WERI-Rb-1 (cell line): ENCODE measurements at regions not wholly inside any gene's neighbourhood (a gene's known extent, or its start where the extent isn't known, plus 50 kb on each side); places are given as distances from the start of the nearest gene placed in this dataset.

Source experiments
- DNase-seq: peaks from one replicate; pipeline ENCODE4 v3.0.0-alpha.2; 2020
- H3K27ac ChIP-seq: fragments of 250-450 bp; sonication (Bioruptor Pico); 2 replicates; pipeline ENCODE4 v1.5.1; 2020; ENCODE audit warnings: mild to moderate bottlenecking, moderate library complexity
- H3K27me3 ChIP-seq: fragments of 250-450 bp; sonication (Bioruptor Pico); 2 replicates; pipeline ENCODE4 v1.5.1; 2021; ENCODE audit warnings: mild to moderate bottlenecking, low read depth, moderate library complexity; ENCODE audit not compliant: insufficient read depth, severe bottlenecking
- H3K36me3 ChIP-seq: fragments of 250-450 bp; sonication (Bioruptor Pico); 2 replicates; pipeline ENCODE4 v1.5.1; 2020; ENCODE audit warnings: mild to moderate bottlenecking, moderate library complexity
- H3K4me3 ChIP-seq: 2 replicates; pipeline ENCODE4 v1.5.1; 2011; ENCODE audit warnings: low read depth, mild to moderate bottlenecking, control low read depth, low read length
- H3K9me3 ChIP-seq: fragments of 250-450 bp; sonication (Bioruptor Pico); 2 replicates; pipeline ENCODE4 v1.5.1; 2021; ENCODE audit warnings: mild to moderate bottlenecking, moderate library complexity; ENCODE audit not compliant: severe bottlenecking
- TF ChIP-seq, protein P1 (sequence below): IDR thresholded peaks from 2 replicates; pipeline ENCODE4 v1.5.1; 2011; ENCODE audit warnings: low read depth, mild to moderate bottlenecking, control low read depth, inconsistent platforms, low read length

- TF ChIP-seq, protein P1, sequence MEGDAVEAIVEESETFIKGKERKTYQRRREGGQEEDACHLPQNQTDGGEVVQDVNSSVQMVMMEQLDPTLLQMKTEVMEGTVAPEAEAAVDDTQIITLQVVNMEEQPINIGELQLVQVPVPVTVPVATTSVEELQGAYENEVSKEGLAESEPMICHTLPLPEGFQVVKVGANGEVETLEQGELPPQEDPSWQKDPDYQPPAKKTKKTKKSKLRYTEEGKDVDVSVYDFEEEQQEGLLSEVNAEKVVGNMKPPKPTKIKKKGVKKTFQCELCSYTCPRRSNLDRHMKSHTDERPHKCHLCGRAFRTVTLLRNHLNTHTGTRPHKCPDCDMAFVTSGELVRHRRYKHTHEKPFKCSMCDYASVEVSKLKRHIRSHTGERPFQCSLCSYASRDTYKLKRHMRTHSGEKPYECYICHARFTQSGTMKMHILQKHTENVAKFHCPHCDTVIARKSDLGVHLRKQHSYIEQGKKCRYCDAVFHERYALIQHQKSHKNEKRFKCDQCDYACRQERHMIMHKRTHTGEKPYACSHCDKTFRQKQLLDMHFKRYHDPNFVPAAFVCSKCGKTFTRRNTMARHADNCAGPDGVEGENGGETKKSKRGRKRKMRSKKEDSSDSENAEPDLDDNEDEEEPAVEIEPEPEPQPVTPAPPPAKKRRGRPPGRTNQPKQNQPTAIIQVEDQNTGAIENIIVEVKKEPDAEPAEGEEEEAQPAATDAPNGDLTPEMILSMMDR, result no peak
- Histone ChIP-seq H3K9me3 (no peaks in the 10 kb centered on the region), H3K4me3 (no peak overlapping the region), H3K36me3 (no peaks in the 10 kb centered on the region), H3K27ac (no peak overlapping the region), H3K27me3 (no peaks in the 10 kb centered on the region)
- no peak for DNase-seq
These were observed 392.0 kb upstream of the ADGRL4 start for GRCh38 chr1:79398501-79398900.

DNA sequence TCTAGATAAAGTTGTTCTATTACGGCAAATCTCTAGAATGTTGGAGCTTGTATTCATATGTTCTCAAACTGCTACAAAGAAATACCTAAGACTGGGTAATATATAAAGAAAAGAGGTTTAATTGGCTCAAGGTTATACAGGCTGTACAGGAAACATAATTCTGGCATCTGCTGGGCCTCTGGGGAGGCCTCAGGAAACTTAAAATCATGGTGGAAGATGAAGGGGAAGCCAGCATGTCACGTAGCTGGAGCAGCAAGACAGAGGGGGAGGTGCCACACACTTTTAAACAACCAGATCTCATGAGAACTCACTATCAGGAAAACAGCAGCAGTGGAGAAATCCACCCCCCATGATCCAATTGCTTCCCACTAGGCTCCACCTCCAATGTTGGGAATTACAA, 390.4 kb upstream of the ADGRL4 start:
- TF ChIP-seq, protein P1, result no peak
- no peak for DNase-seq

DNA sequence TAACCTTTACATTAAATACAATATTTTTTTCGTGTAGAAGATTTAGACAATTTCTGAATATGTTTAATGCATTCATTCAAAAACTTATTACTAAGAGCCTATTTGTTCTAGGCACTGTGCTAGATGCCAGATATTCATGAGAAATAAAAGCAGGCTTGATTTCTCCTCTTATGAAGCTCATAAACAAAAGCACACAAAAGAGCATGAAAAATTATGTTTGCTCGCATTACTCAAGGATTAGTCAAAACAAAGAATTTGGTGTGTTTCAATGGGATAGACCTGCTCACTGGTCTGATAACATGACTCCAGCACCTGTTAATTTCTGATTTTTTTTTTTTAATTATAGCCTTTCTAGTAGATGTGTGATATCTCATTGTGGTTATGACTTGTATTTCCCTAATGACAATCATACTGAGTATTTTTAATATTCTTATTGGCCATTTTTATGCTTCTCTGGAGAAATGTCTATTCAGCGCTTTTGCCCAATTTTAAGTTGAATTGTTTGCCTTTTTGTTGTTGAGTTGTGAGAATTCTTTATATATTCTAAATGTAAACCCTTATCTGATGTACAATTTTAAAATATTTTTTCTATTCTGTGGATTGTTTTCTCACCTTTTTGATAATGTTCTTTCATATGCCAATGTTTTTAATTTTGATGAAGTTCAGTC, 382.3 kb upstream of the ADGRL4 start:
- Histone ChIP-seq H3K27ac (no peak overlapping the region), H3K27me3 (no peaks in the 10 kb centered on the region), H3K4me3 (no peak overlapping the region), H3K36me3 (no peaks in the 10 kb centered on the region), H3K9me3 (no peaks in the 10 kb centered on the region)
- TF ChIP-seq, protein P1, result no peak
- no peak for DNase-seq

More for the DNA sequence above, 390.4 kb upstream of the ADGRL4 start:
- H3K4me3 ChIP-seq, result no peak overlapping the region
- H3K36me3 ChIP-seq, result no peaks in the 10 kb centered on the region
- H3K9me3 ChIP-seq, result no peaks in the 10 kb centered on the region
- H3K27me3 ChIP-seq, result no peaks in the 10 kb centered on the region
- no peak overlapping the region for H3K27ac ChIP-seq

DNA sequence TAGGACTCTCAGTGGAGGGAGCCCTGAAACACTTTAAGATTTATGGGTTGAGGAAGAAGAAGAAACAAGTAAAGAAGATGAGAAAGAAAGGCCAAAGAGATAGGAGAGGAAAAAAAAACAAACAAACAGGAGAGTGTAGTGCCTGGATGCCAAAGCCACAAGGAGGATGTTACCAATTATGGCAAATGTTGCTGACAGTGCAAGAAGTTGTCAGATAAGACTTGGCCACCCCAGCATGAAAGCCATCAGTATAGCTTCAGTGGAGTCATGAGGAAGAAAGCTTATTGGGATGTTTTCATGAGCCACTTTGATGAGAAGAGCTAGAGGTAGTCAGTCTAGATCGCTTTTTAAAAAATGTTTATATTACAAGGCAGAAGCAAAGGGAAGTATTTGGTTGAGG, 380.2 kb upstream of the ADGRL4 start:
- DNase-seq, result no peak
- H3K27ac ChIP-seq, result no peak overlapping the region
- H3K27me3 ChIP-seq, result no peaks in the 10 kb centered on the region
- TF ChIP-seq, protein P1, result no peak
- no peak overlapping the region for H3K4me3 ChIP-seq
- no peaks in the 10 kb centered on the region for H3K9me3 ChIP-seq
- no peaks in the 10 kb centered on the region for H3K36me3 ChIP-seq

GRCh38 chr1:79380078-79380477, 373.5 kb upstream of the ADGRL4 start:
- Histone ChIP-seq H3K9me3 (no peaks in the 10 kb centered on the region), H3K4me3 (no peak overlapping the region), H3K27me3 (no peaks in the 10 kb centered on the region), H3K27ac (no peak overlapping the region), H3K36me3 (no peaks in the 10 kb centered on the region)
- no peak for DNase-seq
- TF ChIP-seq, protein P1, result 0 out of 2 replicates have a peak, but pooled peaks have one; percentile 4

GRCh38 chr1:79376106-79376505, 369.6 kb upstream of the ADGRL4 start:
- Histone ChIP-seq H3K36me3 (no peaks in the 10 kb centered on the region), H3K27me3 (no peaks in the 10 kb centered on the region), H3K4me3 (no peak overlapping the region), H3K9me3 (no peaks in the 10 kb centered on the region), H3K27ac (no peak overlapping the region)
- TF ChIP-seq, protein P1, result no peak
- no peak for DNase-seq
